ENCODE measurements at regions not wholly inside any gene's neighbourhood (a gene's known extent, or its start where the extent isn't known, plus 50 kb on each side); places are given as distances from the start of the nearest gene placed in this dataset.
A peak's percentile ranks its signal among the peaks of the same experiment; 100 is the strongest.
"Not testable (repeated sequence)": the region's sequence is repeated elsewhere in the genome, so short reads cannot be mapped to it uniquely, and the experiment has no call there.

- peaks cover 14% of the 10 kb centered on the region for H3K9me3 Mint-ChIP-seq
- H3K27me3 Mint-ChIP-seq (ENCODE audit: low read depth, poor library complexity): no peaks in the 10 kb centered on the region
- no peak overlapping the region for H3K4me3 Mint-ChIP-seq
- peak overlapping the region; percentile 53 for H3K27ac Mint-ChIP-seq
- no peak for TF ChIP-seq CTCF (IDR thresholded peaks at IDR 0.05)
- H3K4me1 Mint-ChIP-seq: peaks cover 13% of the 10 kb centered on the region
- no peaks in the 10 kb centered on the region for H3K36me3 Mint-ChIP-seq (ENCODE audit: low read depth)
- DNase-seq: no peak
These were observed 411.4 kb downstream of the GPAT3 start for GRCh38 chr4:83947125-83947829.

- Mint-ChIP-seq H3K9me3 (peaks cover 19% of the 10 kb centered on the region), H3K4me1 (peaks cover 13% of the 10 kb centered on the region)
- H3K27ac Mint-ChIP-seq; DNase-seq; H3K36me3 Mint-ChIP-seq (ENCODE audit: low read depth); H3K4me3 Mint-ChIP-seq; H3K27me3 Mint-ChIP-seq (ENCODE audit: low read depth, poor library complexity): not testable (repeated sequence)
These were observed 407.8 kb downstream of the GPAT3 start for GRCh38 chr4:83943691-83944090.

GRCh38 chr4:83932750-83933391, 397.0 kb downstream of the GPAT3 start:
- Mint-ChIP-seq H3K4me3 (no peak overlapping the region), H3K36me3 (ENCODE audit: low read depth) (no peaks in the 10 kb centered on the region), H3K27ac (no peak overlapping the region), H3K4me1 (peaks cover 6% of the 10 kb centered on the region), H3K27me3 (ENCODE audit: low read depth, poor library complexity) (peaks cover 3% of the 10 kb centered on the region), H3K9me3 (no peaks in the 10 kb centered on the region)
- TF ChIP-seq CTCF (IDR thresholded peaks at IDR 0.05): no peak
- no peak for DNase-seq

- Mint-ChIP-seq H3K27me3 (ENCODE audit: low read depth, poor library complexity) (peaks cover 3% of the 10 kb centered on the region), H3K4me1 (peaks cover 6% of the 10 kb centered on the region), H3K9me3 (no peaks in the 10 kb centered on the region), H3K27ac (no peak overlapping the region), H3K36me3 (ENCODE audit: low read depth) (no peaks in the 10 kb centered on the region), H3K4me3 (no peak overlapping the region)
- TF ChIP-seq CTCF (IDR thresholded peaks at IDR 0.05): no peak
- DNase-seq: no peak
These were observed 395.9 kb downstream of the GPAT3 start for GRCh38 chr4:83931659-83932438.

GRCh38 chr4:83929550-83929949, 393.6 kb downstream of the GPAT3 start:
- Mint-ChIP-seq H3K4me1 (peaks cover 6% of the 10 kb centered on the region), H3K27ac (no peak overlapping the region), H3K36me3 (ENCODE audit: low read depth) (no peaks in the 10 kb centered on the region), H3K4me3 (no peak overlapping the region), H3K27me3 (ENCODE audit: low read depth, poor library complexity) (no peaks in the 10 kb centered on the region), H3K9me3 (no peaks in the 10 kb centered on the region)
- TF ChIP-seq CTCF (IDR thresholded peaks at IDR 0.05): no peak
- no peak for DNase-seq

GRCh38 chr4:83926950-83927349, 391.0 kb downstream of the GPAT3 start:
- no peak for DNase-seq
- Mint-ChIP-seq H3K4me3 (no peak overlapping the region), H3K27ac (no peak overlapping the region), H3K9me3 (no peaks in the 10 kb centered on the region), H3K27me3 (ENCODE audit: low read depth, poor library complexity) (no peaks in the 10 kb centered on the region), H3K36me3 (ENCODE audit: low read depth) (no peaks in the 10 kb centered on the region), H3K4me1 (peaks cover 12% of the 10 kb centered on the region)
- TF ChIP-seq CTCF (IDR thresholded peaks at IDR 0.05): no peak
